Midbrain (tissue), 1 donor: ENCODE measurements at regions not wholly inside any gene's neighbourhood (a gene's known extent, or its start where the extent isn't known, plus 50 kb on each side); places are given as distances from the start of the nearest gene placed in this dataset.

Source experiments
- DNase-seq: peaks from one replicate; lab custom pipeline; 2025; lab: John Stamatoyannopoulos, UW

DNA sequence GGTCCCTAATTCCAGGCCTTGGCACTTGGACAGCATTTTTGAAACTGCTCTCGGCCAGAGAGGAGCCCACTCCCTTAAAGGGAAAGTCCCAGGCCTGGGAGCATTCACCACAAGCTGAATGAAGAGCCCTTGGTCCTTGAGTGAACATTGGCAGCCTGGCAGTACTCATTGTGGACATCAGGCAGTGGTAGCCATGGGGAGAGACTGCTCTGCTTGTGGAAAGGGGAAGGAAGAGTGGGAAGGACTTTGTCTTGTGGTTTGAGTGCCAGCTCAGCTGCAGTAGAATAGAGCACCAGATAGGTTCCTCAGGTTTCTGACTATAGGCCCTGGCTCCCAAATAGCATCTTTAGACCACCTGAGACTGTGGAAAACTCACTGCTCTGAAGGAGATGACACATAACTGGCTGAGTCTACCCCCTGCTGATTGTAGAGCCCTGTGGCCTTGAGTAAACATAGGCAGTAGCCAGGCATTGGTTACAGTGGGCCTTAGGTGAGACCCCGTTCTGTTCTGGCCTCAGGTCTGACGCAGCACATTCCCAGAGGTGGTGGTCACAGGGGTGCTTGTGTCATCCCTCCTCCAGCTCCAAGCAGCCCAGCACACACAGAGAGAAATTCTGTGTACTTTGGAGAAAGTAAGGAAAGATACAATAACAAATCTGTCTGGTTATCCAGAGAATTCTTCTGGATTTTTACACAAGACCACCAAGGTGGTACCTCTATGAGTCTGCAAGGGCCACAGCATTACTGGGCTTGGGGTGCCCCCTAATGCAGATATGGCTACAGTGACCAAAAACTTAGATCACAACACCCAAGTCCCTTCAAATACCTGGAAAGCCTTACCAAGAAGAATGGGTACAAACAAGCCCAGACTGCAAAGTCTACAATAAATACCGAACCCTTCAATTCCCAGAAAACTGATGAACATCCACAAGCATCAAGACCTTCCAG, 153.8 kb downstream of the GNAI1 start:
- DNase-seq = no peak

DNA sequence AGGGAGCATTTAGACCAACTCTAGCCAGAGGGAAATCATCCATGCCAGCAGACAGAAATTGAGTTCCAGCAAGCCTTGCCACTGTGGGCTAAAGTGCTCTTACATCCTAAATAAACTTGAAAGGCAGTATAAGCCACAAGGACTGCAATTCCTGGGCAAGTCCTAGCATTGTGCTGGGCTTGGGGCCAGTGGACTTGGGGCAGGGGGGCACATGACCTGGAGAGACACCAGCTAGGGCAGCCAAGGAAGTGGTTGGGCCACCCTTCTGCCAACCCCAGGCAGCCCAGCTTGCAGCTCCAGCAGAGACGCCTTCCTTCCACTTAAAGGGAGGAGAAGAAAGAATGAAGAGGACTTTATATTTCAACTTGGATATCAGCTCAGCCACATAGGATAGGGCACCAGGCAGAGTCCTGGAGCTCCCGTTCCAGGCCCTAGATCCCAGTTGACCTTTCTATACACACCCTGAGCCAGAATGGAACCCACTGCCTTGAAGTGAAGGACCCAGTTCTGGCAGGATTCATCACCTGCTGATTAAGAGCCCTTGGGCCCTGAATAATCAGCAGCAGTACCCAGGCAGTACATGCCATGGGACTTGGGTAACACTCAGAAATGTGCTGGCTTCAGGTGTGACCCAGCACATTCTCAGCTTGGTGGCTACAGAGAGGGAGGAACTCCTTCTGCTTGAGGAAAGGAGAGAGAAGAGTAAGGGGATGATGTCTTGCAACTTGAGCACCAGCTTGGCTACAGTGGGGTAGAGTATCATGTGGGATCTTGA, 153.0 kb downstream of the GNAI1 start:
- no peak for DNase-seq

DNA sequence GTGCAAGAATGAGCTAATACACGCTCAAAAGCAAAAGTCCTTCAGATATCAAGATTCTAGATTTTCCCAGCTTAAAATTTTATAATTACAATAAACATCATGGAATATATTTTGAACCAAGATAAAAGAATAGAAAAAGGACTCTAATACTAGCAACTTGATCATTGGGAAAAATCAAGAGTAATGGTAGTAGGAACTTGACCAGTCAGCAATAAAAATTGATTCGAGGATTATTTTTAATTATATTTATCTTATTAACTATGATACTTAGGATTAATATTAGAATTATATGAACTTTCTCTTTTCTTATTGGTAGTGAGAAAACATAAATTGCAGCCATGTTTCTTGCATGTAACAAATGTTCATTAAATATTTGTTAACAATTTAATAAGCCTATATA, 152.0 kb downstream of the GNAI1 start:
- no peak for DNase-seq

DNA sequence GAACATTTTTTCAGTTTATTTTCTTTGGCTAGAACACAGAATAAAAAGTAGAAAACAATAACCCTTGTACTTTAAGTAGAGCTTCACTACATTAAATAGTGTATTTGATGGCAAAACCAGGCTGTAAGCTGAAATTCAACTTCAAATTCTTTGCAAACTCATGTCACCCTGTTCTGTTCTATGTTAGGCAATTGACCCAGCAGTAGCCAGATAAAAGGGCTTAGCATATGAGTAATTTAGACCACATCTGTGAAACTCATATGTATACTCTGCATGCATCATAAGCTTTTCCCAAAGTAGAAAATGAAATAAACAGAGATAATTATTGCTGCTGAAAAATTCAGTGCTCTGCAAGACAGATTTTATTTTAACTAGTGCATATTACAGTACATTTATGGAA, 150.2 kb downstream of the GNAI1 start:
- DNase-seq = no peak

DNA sequence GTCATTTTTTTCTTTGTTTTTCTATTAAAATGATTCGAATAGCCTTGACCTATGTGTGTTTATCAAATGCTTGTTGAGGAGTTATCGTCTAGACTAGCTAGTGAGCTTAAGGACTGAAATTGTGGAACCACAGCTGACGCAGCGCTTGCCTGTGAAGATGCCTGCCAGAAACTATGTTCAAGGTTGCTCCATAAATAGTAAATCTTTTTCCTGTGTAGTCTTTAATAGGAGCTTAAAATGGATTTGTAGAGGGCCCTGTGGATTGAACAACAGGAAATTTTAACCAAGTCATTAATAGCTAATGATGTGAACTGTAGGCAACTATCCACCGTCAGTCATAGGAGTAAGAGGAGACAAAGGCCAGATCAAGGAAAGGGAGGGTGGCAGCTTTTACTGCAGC, 145.1 kb downstream of the GNAI1 start:
- no peak for DNase-seq

DNA sequence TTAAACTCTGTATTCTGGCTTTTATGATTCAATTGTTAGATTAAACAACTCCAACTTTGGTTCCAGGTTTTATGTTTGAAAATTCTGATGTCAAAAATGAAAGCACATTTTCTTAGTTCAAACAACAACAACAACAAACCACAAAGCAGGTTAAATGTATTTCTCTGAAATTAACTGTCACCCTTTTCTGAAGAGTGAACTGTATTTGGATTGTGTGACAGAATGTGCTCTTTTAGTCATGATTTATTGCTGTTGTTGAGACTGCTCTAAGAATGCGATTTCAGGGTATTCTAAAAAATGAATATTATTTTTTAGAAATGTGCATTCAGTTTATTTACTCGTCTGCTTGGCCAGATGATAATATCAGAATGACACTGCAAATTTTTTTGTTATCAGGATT, 144.1 kb downstream of the GNAI1 start:
- DNase-seq = no peak

DNA sequence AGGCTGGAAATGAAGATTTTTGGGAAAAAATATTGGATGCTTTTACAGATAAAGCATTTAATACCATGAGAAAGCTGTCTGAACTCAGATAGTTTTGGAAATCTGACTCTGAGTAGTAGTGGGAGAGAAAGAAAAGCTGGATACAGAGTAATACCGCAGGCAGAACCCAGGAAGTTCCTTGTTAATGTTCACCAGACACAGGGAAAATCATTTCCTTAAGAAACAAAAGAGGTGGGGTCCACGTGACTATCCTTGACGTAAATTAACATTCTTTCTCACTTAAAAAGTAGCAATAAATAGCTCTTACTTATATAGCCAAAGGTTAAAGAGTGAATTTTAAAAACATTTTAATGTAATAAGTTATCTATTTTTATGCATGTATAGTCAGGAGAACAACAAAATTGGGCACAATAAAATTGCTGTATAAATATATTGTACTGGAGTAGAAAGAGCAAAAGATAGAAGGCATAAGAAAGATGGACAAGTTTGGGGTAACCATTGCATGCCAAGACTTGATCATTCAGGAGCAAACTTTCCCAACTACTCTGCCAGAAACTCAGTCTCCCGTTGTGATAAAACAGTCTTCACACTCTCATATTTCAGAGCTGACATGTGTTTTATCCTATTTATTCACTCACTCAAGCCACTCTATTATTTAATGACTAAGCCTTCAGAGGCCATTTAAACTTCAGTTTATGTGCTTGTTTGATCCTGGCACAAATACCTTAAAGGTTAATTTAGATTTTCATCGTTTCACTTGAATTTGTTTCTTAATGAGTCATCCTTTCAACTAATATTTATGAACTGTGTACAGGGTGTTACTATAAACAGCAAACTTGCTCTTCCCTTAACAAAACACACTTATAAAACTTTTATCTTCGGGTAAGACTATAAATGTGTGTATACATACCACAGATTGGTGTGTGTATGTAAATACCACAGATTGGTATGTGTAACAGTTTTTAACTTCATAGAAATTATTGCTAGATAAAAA, 143.1 kb downstream of the GNAI1 start:
- no peak for DNase-seq
